ENCODE measurements at regions not wholly inside any gene's neighbourhood (a gene's known extent, or its start where the extent isn't known, plus 50 kb on each side); places are given as distances from the start of the nearest gene placed in this dataset.

GRCh38 chr5:17891881-17892280 lies 257.6 kb downstream of the TAF11L14 start:
- TF ChIP-seq CTCF (IDR thresholded peaks at IDR 0.05) (no peak), POLR2A (IDR thresholded peaks at IDR 0.05) (no peak)

All from breast epithelium (tissue), 3 donors.